ENCODE measurements at regions not wholly inside any gene's neighbourhood (a gene's known extent, or its start where the extent isn't known, plus 50 kb on each side); places are given as distances from the start of the nearest gene placed in this dataset.

GRCh38 chr7:123296965-123297364, 97.2 kb upstream of the SLC13A1 start:
- TF ChIP-seq POLR2A (IDR thresholded peaks at IDR 0.05), result no peak
- TF ChIP-seq CTCF (IDR thresholded peaks at IDR 0.05), result no peak
